Ishikawa (cell line): ENCODE measurements at regions not wholly inside any gene's neighbourhood (a gene's known extent, or its start where the extent isn't known, plus 50 kb on each side); places are given as distances from the start of the nearest gene placed in this dataset.

Experiments used
- CEBPB ChIP-seq: IDR thresholded peaks from 2 replicates; pipeline ENCODE4 v1.6.1; 2012
- CREB1 ChIP-seq: IDR thresholded peaks from 2 replicates; pipeline ENCODE4 v1.6.1; 2012; ENCODE audit warnings: low read depth
- FOXM1 ChIP-seq: IDR thresholded peaks from 2 replicates; pipeline ENCODE4 v1.6.1; 2012; ENCODE audit warnings: low read depth, borderline replicate concordance
- MAX ChIP-seq: IDR thresholded peaks from 2 replicates; pipeline ENCODE4 v1.6.1; 2012
- NFIC ChIP-seq: IDR thresholded peaks from 2 replicates; pipeline ENCODE4 v1.6.1; 2012
- RAD21 ChIP-seq: IDR thresholded peaks from 2 replicates; pipeline ENCODE4 v1.6.1; 2012; ENCODE audit warnings: low read depth
- REST ChIP-seq: IDR thresholded peaks from 2 replicates; pipeline ENCODE4 v1.6.1; 2012; ENCODE audit warnings: low read depth, mild to moderate bottlenecking
- TAF1 ChIP-seq: IDR thresholded peaks from 2 replicates; pipeline ENCODE4 v1.6.1; 2012; ENCODE audit warnings: low read depth, mild to moderate bottlenecking
- TEAD4 ChIP-seq: IDR thresholded peaks from 2 replicates; pipeline ENCODE4 v1.6.1; 2012

DNA sequence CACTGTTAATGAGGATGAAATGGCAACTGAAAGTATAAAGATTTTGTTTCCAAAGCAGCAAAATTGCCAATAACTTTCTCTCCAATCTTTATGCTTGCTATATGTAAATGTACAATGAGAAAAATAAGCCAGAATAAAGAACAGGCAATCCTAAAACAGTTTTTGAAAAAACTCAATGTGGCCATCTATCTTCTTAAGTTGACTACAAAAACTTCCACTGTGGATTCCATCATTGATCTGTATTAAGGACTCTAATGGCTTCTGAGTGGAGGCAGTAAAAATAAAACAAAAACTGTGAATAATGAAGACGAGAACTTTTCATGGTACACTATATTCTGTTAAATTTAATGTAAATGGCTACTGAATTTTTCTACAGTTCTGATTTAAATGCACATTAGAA is 382.9 kb downstream of the TMEM232 start:
- TF ChIP-seq CEBPB: no peak
- TF ChIP-seq REST: no peak
- TF ChIP-seq MAX: no peak
- TF ChIP-seq CREB1: no peak
- TF ChIP-seq TAF1: no peak
- TF ChIP-seq FOXM1: no peak
- no peak for TF ChIP-seq TEAD4
- TF ChIP-seq RAD21: no peak
- TF ChIP-seq NFIC: no peak
